Limb (tissue), 2 donors: ENCODE measurements at regions not wholly inside any gene's neighbourhood (a gene's known extent, or its start where the extent isn't known, plus 50 kb on each side); places are given as distances from the start of the nearest gene placed in this dataset.
"Not testable (repeated sequence)": the region's sequence is repeated elsewhere in the genome, so short reads cannot be mapped to it uniquely, and the experiment has no call there.

Source experiments
- DNase-seq, 2 donors: peaks; one replicate each; pipeline ENCODE4 v3.0.0-alpha.2; 2016; ENCODE audit errors: extremely low spot score in 2 of 2

DNA sequence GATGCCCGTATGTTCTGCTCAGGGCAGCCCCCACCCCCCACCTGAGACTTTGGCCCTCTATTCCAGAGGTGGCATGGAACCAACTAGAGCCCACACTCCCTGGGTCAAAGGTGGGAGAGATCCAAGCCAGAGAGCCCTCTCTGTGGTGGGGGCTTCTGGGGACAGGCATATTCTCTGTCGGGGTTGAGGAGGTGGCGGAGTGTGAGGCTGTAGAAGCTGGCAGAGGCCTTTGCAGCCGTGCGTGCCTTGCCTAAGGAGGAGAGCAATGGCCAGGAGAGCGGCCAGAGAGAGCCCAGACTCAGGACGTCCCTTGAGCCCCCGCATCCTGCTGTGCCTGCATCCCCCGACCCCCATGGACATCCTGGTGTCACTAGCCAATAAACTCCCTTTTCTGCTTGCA lies 79.2 kb upstream of the HPCAL1 start:
- DNase-seq: no peak

DNA sequence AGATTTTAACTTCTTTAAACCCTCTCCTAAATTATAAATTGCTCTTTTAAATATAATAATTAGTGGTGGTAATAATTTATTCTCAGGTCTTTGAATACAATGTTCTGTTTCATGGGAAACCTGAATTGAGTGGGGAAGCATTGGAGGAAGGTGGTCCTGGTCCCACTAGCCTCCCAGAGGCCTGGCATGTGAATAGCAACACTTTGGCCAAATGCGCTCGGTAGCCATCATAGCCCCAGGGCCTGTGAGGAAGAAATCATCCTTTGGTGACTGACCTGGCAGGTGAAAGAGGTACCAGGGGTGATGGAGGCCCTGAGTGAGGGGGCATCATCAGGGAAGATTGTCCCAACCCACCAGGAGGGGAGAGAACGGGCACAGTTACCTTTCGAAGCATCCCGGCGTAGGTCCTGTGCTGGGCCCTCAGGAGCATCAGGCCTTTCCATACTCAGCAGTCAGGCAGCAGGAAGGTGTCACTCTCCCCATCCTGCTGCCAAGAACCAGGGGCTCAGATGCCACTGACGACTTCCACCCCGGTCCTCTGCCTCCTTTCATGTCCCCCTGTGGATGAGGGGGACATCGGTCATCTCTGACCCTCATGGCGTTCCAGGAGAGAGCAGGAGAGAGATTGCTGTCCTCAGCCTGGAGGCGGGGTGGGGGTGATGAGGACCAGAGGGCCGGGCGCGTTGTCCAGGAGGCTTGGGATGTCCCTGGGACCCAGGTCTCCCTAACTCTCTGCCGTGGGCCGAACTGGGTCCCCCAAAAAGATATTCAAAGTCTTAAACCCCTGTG lies 78.6 kb upstream of the HPCAL1 start:
- DNase-seq: no peak

DNA sequence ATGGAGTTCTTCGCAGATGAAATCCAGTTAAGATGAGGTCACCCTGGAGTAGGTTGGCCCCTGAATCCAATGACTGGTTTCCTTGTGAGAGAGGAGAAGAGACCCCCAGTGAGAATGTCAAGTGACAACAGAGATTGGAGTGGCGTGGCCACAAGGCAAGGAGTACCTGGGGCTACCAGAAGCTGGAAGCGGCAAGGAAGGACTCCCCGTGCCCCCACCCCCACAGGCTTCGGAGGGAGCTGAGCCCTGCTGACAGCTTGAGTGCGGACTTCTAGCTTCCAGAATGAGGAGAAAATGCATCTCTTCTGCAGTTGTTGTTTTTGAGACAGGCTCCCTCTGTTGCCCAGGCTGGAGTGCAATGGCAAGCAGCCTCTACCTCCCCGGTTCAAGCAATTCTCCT lies 78.0 kb upstream of the HPCAL1 start:
- no peak for DNase-seq

DNA sequence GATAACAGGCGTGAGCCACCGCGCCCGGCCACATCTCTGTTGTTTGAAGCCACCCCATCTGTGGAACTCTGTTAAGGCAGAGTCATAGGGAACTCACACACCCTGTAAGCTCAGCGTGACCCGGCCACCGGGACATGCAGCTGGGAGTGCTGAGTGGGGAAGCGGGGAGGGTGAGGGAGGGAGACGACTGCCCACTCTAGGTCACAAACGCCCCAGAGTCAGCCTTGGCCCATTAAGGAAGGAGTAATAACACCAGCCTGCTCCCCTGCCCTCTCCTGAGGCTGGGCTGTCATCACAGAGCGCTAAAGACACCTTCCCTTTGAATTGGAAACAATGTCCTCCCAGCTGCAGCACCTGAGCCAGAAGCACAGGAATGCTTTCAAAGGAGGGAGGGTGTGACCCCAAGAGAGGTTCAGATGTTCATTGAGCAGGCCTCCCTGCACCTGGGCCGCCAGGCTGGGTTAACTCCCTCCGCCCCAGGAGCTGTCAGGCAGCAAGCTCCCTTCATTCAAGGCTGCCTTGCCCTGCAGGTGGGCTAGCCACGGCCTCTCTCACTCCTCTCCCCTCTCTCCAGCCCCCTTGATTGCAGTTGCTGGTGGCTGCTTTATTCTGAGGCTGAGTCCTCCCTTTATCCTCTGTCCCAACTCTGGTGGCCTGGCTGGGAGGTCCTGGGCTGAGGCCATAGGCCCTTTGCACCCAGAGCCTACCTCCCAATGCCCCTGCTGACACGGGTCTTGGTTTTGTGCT lies 77.2 kb upstream of the HPCAL1 start:
- peak in 1 of 2 donors; percentile 24 for DNase-seq

DNA sequence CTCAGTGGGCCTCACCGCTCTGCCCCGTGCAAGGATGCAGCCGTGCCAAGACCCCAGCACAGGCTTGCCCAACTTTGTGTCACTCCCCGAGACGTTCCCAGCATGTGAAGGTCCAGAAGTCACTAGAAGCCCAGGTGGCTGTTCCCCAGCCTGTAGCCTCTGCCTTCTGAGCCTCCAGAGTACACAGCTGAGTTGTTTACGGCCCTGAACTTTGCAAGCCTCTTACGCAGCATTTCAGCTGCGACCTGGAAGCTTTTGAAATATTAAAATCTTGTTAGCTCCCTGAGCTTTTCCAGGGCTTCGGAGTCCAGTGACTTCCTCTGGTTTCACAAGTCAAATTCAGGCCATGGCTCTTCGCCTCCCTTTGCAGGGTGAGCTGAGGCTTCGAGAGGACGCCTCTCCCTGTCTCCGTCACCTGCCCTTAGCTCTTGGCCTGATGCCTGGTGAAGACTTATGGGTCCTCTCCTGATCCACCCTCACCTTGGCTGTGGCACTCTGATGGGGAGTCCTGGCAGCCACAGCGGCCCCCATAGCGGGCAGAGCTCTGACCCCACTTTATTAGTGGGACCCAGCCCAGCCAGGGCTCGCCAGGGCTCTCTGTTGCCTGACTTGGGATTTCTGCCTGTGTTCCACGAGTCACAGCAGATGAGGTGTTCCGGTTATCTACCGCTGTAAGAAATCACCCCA lies 76.5 kb upstream of the HPCAL1 start:
- peak in 1 of 2 donors; percentile 21 for DNase-seq

DNA sequence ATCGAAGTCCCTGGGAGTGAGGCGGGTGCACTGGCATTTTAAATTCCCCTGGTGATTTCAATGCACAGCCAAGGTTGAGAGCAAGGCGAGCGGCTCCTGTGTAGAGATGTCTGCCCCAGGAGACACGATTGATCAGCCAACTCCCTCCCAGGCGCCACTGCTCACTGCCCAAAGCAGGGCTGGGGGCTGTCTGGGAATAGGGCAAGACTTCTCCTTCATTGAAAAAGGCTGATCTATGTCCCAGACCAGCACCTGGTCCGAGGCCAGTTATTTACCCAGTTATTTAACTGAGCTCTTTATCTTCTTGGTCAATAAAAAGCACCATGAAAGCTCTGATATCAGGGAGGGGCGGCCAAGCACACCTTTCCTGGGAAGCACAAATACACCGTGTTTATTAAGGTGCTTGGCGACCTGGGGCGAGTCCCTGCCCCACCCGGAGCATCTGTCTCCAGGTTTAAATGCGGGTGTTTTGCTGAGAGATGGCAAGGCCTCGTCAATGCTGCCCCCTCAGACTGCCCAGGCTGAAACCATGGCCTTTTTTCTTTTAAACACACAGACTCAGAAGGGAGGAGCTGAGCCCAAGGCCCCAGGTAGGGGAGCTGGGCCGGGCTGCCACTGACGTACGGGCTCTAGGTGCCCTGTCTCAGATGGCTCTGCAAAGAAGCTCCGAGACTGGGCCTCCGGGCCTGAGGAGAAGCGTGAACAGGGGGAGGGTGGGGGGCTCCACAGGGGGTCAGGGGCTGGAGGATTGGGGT lies 73.9 kb upstream of the HPCAL1 start:
- no peak for DNase-seq

DNA sequence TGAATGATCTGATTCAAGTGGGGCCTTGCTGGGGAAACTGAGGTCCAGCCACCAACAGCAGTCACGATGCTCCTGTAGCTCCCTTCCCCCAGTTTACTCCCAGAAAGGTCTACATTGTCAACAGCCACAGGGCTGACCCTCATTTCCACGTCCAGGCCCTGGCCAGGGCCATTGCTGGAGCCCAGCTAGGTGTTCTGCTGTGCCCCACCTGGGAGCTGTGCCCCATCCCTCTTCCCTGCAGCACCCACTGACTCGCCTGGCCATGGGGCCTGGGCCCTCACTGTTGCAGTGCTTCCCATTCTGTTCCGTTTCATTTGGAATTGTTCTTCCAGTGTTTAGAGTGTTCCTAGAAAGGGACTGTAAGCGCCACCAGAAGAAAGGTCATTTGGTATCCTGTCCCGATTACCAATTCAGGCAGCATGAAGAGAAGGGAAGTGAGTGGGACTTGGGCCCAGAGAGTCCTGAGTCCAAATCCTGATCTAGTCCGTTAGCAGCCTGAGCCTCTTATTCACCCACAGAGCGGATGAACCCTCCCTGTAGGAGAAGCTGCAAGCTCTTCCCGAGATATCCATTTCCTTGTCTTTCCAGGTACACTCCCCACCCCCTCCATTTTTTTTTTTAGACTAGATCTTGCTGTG lies 73.1 kb upstream of the HPCAL1 start:
- no peak for DNase-seq

DNA sequence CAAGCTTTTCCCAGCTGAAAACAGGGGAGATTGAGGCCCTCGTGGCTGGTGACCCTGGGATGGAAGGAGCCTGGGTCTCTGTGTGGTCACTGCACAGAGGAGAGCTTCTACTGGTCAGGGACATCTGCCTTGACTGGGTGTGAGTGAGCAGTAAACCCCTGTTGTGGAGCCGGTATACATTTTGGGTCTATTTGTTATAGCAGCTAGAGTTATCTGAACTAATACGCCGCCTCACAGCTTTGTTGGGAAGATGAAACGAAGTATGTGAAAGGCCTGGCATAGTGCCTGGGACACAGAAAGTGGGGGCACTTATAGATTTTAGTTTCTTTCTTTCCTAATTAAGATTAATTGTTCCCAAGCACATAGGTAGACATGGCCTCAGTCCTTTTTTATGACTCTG lies 72.2 kb upstream of the HPCAL1 start:
- DNase-seq: no peak

DNA sequence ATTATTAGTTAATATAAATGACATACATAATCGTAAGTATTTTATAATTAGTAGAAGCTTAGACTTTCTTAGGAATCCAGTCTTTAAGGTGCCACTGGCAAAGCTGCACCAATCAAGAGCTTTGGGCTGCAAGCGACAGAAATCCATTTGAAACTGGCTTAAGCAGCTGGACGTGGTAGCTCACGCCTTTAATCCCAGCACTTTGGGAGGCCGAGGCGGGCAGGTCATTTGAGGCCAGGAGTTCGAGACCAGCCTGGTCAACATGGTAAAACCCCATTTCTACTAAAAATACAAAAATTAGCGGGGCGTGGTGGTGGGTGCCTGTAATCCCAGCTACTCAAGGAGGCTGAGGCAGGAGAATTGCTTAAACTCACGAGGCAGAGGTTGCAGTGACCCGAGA lies 71.8 kb upstream of the HPCAL1 start:
- not testable (repeated sequence) for DNase-seq

DNA sequence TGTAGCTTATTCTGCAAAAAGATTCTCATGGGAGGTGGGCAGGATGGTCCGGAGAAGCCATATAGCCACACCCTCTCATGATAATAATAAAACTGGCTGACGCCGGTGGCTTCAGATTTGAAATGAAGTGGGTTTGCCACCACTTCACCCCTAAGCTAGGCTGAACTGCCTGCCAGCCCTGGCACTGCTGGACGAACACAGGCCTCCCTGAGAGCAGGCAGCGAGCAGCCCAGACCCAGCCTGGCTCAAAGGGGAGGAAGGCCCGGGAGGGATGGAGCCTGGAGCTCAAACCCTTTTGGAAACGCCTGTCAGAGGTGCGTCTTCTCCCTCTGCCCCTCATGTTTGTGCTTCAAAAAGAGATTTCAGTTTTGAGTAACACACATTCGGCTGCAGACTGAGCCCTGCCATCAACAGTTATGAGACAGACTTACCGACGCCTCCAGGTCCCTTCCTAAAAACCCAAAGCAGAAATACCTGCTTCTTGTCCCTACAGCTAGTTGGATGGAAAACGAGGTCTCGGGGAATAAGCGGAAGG lies 71.1 kb upstream of the HPCAL1 start:
- DNase-seq: no peak

DNA sequence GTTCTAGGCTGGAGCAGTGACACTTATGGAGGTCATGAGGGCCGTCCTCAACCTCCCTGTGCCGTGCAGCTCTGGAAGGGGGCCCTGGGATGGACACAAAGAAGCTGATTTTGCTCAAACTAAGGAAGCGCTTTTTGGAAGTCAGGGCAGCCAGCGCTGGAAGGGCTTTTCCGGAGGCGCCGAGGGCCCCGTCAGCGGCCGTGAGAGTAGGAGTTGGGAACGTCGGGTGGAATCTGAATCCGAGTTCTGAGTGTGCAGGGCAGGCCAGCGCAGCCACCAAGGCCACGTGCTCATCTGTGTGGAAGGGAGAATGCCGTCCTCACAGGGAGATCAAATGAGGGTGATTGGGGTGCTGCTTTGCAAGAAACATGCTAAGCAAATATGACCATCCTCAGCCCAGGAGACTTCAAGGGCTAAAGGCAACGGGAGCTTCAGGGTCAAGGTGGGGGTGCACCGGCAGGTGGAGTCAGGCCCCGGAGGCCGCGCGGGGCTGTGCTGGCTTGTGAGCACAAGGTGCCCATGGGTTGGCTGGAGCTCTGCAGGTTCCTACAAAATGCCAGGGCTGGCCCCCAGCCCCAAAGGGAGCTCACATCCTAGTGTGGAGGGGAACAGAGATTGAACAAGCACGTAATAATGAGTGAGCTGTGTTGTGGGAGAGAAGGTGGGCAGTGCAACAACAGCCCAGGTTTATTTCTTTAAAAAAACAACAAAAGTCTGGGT lies 70.4 kb upstream of the HPCAL1 start:
- no peak for DNase-seq

DNA sequence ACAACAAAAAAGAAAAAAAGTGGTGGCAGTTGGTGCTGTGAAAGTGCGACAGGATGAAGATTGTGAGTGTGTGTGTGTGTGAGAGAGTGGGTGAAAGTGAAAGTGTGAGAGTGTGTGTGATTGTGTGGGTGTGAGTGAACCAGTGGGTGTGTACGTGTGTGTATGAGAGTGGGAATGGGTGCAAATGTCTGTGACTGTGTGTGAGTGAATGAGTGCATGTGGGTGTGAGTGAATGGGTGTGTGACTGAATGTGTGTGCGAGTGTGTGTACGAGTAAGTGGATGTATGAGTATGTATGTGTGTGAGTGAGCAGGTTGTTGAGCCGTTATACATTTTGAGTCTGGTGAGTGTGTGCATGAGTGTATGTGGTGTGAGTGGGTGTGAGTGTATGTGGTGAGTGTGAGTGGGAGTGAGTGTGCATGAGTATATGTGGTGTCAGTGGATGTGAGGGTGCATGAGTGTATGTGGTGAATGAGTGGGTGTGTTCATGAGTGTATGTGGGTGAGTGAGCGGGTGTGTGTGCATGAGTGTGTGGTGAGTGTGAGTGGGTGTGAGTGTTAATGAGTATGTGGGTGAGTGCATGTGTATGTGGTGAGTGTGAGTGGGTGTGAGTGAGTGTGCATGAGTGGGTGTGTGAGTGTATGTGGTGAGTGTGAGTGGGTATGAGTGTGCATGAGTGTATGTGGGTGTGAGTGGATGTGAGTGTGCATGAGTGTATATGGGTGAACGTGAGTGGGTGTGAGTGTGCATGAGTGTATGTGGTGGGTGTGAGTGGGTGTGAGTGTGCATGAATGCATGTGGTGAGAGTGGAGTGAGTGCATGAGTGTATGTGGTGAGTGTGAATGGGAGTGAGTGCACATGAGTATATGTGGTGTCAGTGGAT lies 69.3 kb upstream of the HPCAL1 start:
- DNase-seq: no peak

DNA sequence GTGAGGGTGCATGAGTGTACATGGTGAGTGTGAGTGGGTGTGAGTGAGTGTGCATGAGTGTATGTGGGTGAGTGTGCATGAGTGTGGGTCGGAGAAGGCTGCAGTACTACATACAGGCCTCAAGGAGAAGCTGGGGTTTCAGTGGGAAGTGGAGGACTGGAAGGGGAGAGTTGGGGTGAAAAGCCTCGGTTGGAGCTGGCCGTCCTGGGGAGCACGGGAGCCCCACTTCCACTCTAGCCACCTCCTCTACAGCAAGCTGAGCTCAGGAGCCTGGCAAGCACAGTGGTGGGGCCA lies 68.7 kb upstream of the HPCAL1 start:
- no peak for DNase-seq

DNA sequence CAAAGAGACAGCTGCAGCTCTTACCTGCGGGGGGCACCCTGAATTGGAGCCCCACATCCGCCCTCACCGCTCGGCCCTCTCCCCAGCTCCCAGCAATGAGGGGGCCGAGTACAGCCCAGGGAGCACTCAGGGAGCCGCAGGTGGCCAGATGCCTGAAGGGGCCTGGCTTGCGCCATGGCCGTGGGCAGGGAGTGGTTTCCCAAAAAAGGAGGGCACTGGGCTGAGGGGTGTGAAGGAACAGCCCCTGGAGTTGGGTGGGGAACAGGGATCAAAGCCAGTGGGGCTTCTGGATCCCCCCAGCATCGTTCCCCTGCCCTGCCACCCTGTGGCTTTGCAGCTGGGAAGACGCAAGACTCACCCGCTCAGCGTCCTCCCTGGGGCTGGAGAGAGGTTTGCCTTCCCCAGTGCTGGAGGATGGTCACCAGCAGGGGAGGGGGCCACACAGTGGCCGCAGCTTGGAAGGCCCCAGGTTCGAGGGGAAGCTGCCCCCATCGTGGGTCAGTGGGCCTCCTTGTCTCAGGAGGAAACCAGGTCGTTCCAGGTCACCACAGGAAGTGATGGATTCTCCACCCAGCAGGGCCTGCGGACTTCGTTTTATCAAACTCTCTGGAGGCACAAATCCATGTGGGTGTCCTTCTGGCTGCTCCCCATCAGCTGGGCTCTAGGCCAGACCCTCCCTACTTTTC lies 68.2 kb upstream of the HPCAL1 start:
- DNase-seq: no peak

DNA sequence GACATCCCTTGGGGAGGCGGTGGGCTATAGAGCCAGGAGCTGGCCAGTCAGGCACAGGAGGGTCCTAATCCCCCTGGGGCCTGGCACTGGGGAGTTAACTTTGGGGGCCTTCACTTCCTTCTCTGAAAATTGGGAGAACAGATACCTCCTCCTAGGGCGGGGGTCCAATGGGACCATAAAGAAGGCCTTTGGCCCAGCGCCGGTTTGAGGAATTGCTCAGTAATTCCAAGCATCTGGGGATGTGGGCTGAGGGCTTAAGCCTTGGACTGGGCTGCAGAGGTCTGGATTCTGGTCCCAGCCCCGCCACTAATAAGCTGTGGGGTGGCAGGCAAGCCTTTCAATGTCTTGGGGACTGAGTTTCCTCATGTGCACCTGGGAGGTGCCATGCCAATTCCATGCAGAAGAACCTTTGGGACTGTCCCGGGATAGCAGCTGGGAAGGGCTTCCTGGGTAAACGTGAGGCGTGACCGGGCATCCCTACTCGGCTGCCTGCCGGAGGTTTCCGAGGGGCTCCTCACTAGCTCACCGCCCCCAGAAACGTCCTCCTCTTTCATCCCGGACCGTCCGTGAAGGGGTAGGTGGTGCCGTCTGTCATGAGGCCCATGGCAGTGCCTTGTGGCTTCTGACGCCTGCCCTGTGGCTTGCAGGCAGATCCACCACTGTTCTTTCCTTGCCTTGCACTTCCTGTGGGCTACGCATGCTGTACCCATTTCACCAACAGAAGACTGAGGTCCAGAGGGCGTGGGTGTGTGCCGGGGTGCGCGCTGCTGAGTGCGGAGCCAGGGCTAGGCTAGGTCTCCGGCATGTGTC lies 67.4 kb upstream of the HPCAL1 start:
- DNase-seq: no peak

DNA sequence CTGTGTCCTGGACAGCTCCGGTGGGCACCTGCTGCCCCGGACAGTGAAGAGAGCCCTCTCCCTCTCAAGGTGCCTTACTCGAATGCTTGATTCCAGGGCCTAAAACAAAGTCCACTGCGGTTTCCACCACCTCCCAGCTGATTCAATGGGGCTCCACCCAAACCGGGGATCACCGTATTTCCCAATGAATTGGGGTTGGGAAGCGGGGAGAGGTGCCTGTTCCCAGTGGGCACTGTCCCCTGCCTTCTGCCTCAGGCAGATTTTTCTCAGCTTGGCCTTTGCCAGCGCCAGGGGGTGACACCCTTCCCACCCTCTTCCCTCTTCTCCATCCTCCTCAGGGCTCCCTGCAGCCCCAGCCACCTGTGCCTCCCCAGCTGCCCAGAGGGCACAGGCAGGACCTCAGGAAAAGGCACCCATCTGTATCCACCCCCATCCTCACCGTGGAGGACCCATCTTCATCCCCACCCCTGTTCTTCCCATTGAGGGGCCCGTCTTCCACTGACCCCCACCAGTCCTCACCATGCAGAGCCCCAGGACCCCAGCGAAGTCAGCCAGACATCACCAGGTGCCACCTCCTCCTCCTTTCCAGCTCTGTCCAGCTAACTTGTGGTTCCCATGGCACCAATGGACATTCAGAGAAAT lies 66.7 kb upstream of the HPCAL1 start:
- DNase-seq: no peak

DNA sequence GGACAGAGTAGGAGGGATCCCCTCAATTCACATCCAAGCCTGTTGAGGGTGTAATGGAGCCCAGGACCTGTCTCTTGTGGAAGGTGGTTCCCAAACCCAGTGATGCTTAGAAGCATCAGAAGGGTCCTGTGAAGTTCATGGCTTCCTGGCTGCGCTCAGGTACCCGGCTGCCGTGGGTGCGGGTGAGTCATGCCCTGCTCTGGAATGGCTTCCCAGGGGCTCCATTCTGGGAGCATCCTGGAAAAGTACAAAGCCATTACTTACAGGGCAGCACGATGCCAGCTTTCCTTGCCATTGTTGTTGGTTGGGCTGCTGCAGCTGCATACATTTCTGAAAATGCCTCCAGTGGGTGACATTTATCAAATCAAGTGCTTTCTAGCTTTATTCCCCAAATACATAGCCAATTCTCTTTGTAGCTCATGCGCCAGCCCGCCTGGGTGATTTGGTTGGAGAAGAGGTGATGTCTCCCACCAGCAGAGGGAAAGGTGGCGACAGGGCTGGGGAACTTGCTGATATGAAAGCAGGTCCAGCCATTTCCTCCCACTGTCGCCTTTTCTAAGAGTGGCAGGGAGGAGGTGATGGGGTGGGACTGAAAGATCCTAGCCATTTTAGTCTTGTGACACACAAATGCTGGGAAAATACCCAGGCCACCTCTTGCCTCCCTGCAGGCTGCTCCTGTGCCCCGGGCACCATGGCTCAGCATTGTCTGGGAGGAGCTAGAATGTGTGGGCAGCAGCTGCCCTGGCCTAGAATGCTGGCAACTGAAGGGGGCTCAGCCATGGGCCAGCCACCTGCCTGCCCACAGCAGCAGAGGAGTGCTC lies 65.9 kb upstream of the HPCAL1 start:
- no peak for DNase-seq
